H1 (cell line): ENCODE measurements at regions not wholly inside any gene's neighbourhood (a gene's known extent, or its start where the extent isn't known, plus 50 kb on each side); places are given as distances from the start of the nearest gene placed in this dataset.

ENCODE experiments used
- CTCF ChIA-PET: fragments of 300-600 bp; sonication (Branson Sonifier 250); formaldehyde crosslinking; loops from one replicate; lab custom pipeline; 2021; ENCODE audit not compliant: partially characterized antibody; lab: Charles Lee
- POLR2A ChIA-PET: fragments of 300-600 bp; sonication (Branson Sonifier 250); formaldehyde crosslinking; loops from one replicate; lab custom pipeline; 2021; ENCODE audit warnings: inconsistent platforms; ENCODE audit not compliant: partially characterized antibody; lab: Charles Lee
- DNase-seq, 2 experiments: peaks; one replicate each; pipeline versions ENCODE4 v3.0.0 to v3.0.0-alpha.2; 2010 to 2022; ENCODE audit warnings: low spot score in 2 of 2, low read depth in 1 of 2, mixed read lengths in 1 of 2
- FAIRE-seq: peaks from 2 replicates; lab custom pipeline; 2011; peaks lifted over from hg19 to GRCh38; lab: Jason Lieb, UNC
- H2AFZ ChIP-seq: 2 replicates; pipeline ENCODE4 v1.8.1; 2012; ENCODE audit warnings: low read length, inconsistent platforms
- H2AK5ac ChIP-seq: 2 replicates; pipeline ENCODE4 v1.6.1; 2013; ENCODE audit warnings: low read depth, low read length
- H2BK120ac ChIP-seq: replicated peaks from 2 replicates; pipeline ENCODE3; 2013; ENCODE audit warnings: low read depth, low read length, inconsistent platforms
- H2BK12ac ChIP-seq: 2 replicates; pipeline ENCODE4 v1.6.1; 2013; ENCODE audit warnings: low read depth, low read length
- H2BK15ac ChIP-seq: 2 replicates; pipeline ENCODE4 v1.6.1; 2013; ENCODE audit warnings: low read length
- H2BK20ac ChIP-seq: 2 replicates; pipeline ENCODE4 v1.6.1; 2013; ENCODE audit warnings: low read length
- H2BK5ac ChIP-seq: 2 replicates; pipeline ENCODE4 v1.6.1; 2013; ENCODE audit warnings: low read depth, low read length
- H3K14ac ChIP-seq: 2 replicates; pipeline ENCODE4 v1.6.1; 2013; ENCODE audit warnings: inconsistent platforms; ENCODE audit not compliant: insufficient read length
- H3K18ac ChIP-seq: 2 replicates; pipeline ENCODE4 v1.6.1; 2013; ENCODE audit warnings: low read length; ENCODE audit errors: extremely low read depth
- H3K23ac ChIP-seq: 2 replicates; pipeline ENCODE4 v1.6.1; 2013; ENCODE audit warnings: inconsistent platforms; ENCODE audit not compliant: insufficient read length
- H3K23me2 ChIP-seq: 2 replicates; pipeline ENCODE4 v1.6.1; 2013; ENCODE audit warnings: low read depth, low read length
- H3K27ac ChIP-seq: 2 replicates; pipeline ENCODE4 v1.6.1; 2011; ENCODE audit warnings: low read depth, low read length, inconsistent platforms
- H3K27me3 ChIP-seq, 4 experiments: replicated peaks in 1 of 4; 1 replicate in 1 of 4; 2 replicates in 3 of 4; pipeline versions ENCODE4 v1.6.1 to v1.8.1; 2011 to 2013; ENCODE audit warnings: low read length in 3 of 4, mild to moderate bottlenecking in 3 of 4, inconsistent platforms in 2 of 4, mixed read lengths in 2 of 4, moderate library complexity in 1 of 4; ENCODE audit not compliant: control insufficient read depth in 3 of 4, insufficient read depth in 3 of 4; ENCODE audit errors: extremely low read depth in 1 of 4
- H3K36me3 ChIP-seq, 4 experiments: 2 replicates each; pipeline versions ENCODE4 v1.6.1 to v1.8.1; 2011 to 2013; ENCODE audit warnings: mild to moderate bottlenecking in 4 of 4, low read length in 3 of 4, moderate library complexity in 2 of 4, control low read depth in 1 of 4, inconsistent platforms in 1 of 4; ENCODE audit not compliant: insufficient read depth in 4 of 4, control insufficient read depth in 2 of 4
- H3K4ac ChIP-seq: replicated peaks from 2 replicates; pipeline ENCODE3; 2013; ENCODE audit warnings: low read length, low read depth, mixed read lengths, inconsistent platforms; ENCODE audit not compliant: insufficient read length
- H3K4me1 ChIP-seq, 4 experiments: replicated peaks in 1 of 4; 1 replicate in 1 of 4; 2 replicates in 3 of 4; pipeline versions ENCODE4 v1.6.1 to v1.8.1; 2011 to 2013; ENCODE audit warnings: low read length in 3 of 4, inconsistent platforms in 2 of 4, mixed read lengths in 1 of 4; ENCODE audit not compliant: insufficient read depth in 4 of 4, control insufficient read depth in 3 of 4
- H3K4me2 ChIP-seq, 2 experiments: 2 replicates each; pipeline versions ENCODE4 v1.6.1 to v1.8.1; 2011 to 2013; ENCODE audit warnings: low read depth in 2 of 2, low read length in 2 of 2, control low read depth in 1 of 2, inconsistent platforms in 1 of 2, mild to moderate bottlenecking in 1 of 2; ENCODE audit not compliant: insufficient read depth in 1 of 2
- H3K4me3 ChIP-seq, 4 experiments: fragments of 200-600, 300-600 bp in 1 of 4; sonication (generic), shearing (Covaris generic), sonication (Bioruptor Twin) in 1 of 4; 2 replicates each; pipeline versions ENCODE4 v1.5.1 to v1.8.1; 2011 to 2016; ENCODE audit warnings: low read length in 4 of 4, low read depth in 3 of 4, control low read depth in 2 of 4, inconsistent platforms in 2 of 4, mild to moderate bottlenecking in 2 of 4, mixed read lengths in 1 of 4, moderate library complexity in 1 of 4; ENCODE audit not compliant: insufficient read depth in 2 of 4; ENCODE audit errors: extremely low read depth in 1 of 4
- H3K56ac ChIP-seq: replicated peaks from 2 replicates; pipeline ENCODE3; 2013; ENCODE audit warnings: low read depth, mild to moderate bottlenecking, mixed read lengths, low read length, inconsistent platforms; ENCODE audit not compliant: insufficient read length
- H3K79me1 ChIP-seq: 2 replicates; pipeline ENCODE4 v1.6.1; 2013; ENCODE audit warnings: low read depth, low read length, control low read depth
- H3K79me2 ChIP-seq, 2 experiments: 2 replicates each; pipeline versions ENCODE4 v1.6.1 to v1.8.1; 2012 to 2013; ENCODE audit warnings: low read length in 2 of 2, mild to moderate bottlenecking in 2 of 2, inconsistent platforms in 1 of 2; ENCODE audit not compliant: insufficient read depth in 2 of 2, control insufficient read depth in 1 of 2
- H3K9ac ChIP-seq, 4 experiments: replicated peaks in 1 of 4; 1 replicate in 1 of 4; 2 replicates in 3 of 4; pipeline versions ENCODE4 v1.6.1 to v1.8.1; 2011 to 2013; ENCODE audit warnings: low read depth in 3 of 4, low read length in 3 of 4, control low read depth in 2 of 4, mild to moderate bottlenecking in 2 of 4, moderate library complexity in 2 of 4, inconsistent platforms in 1 of 4; ENCODE audit errors: extremely low read depth in 1 of 4
- H3K9me3 ChIP-seq, 2 experiments: 2 replicates each; pipeline versions ENCODE4 v1.6.1 to v1.8.1; 2012 to 2013; ENCODE audit warnings: mild to moderate bottlenecking in 2 of 2, moderate library complexity in 2 of 2, control low read depth in 1 of 2, inconsistent platforms in 1 of 2, low read depth in 1 of 2, low read length in 1 of 2, mixed read lengths in 1 of 2; ENCODE audit not compliant: insufficient read depth in 2 of 2
- H4K20me1 ChIP-seq, 2 experiments: replicated peaks in 1 of 2; 2 replicates each; pipeline versions ENCODE3 to v1.8.1; 2011 to 2013; ENCODE audit warnings: inconsistent platforms in 2 of 2, low read length in 2 of 2, mild to moderate bottlenecking in 1 of 2; ENCODE audit not compliant: insufficient read depth in 2 of 2, control insufficient read depth in 1 of 2
- H4K5ac ChIP-seq: 2 replicates; pipeline ENCODE4 v1.6.1; 2013; ENCODE audit warnings: low read length, low read depth, mixed read lengths, inconsistent platforms; ENCODE audit not compliant: insufficient read length
- H4K8ac ChIP-seq: 2 replicates; pipeline ENCODE4 v1.8.0; 2013; ENCODE audit warnings: mild to moderate bottlenecking, moderate library complexity, low read length, inconsistent platforms; ENCODE audit not compliant: insufficient read depth; ENCODE audit errors: extremely low read depth
- H4K91ac ChIP-seq: replicated peaks from 2 replicates; pipeline ENCODE3; 2013; ENCODE audit warnings: low read length, mixed read lengths, inconsistent platforms; ENCODE audit not compliant: insufficient read length
- CTCF ChIP-seq, 3 experiments: IDR thresholded peaks; 1 replicate in 2 of 3; 2 replicates in 1 of 3; pipeline versions ENCODE4 v1.5.1 to v1.6.1; 2011; ENCODE audit warnings: low read length in 3 of 3, mild to moderate bottlenecking in 3 of 3, inconsistent platforms in 2 of 3, low read depth in 1 of 3, moderate library complexity in 1 of 3; ENCODE audit not compliant: insufficient read depth in 1 of 3; ENCODE audit errors: control extremely low read depth in 1 of 3
- NRF1 ChIP-seq: IDR thresholded peaks from 2 replicates; pipeline ENCODE4 v1.6.1; 2011; ENCODE audit warnings: mild to moderate bottlenecking, low read depth, low read length, improper control_type of control experiment
- RAD21 ChIP-seq, 2 experiments: IDR thresholded peaks in 1 of 2; conservative IDR thresholded peaks in 1 of 2; 2 replicates each; pipeline ENCODE4 v1.6.1; 2011; ENCODE audit warnings: low read depth in 2 of 2, low read length in 2 of 2, improper control_type of control experiment in 1 of 2, inconsistent platforms in 1 of 2, mild to moderate bottlenecking in 1 of 2, moderate library complexity in 1 of 2
- WGBS, 2 experiments: shearing (Covaris generic) in 1 of 2; methylation state at CpG; one replicate each; pipeline versions ENCODE4 v1.1.6 to v1.1.7; 2013 to 2015; ENCODE audit warnings: low lambda C conversion rate in 2 of 2, mixed read lengths in 2 of 2, inconsistent platforms in 1 of 2, low coverage in 1 of 2, missing lambda C conversion rate in 1 of 2; ENCODE audit not compliant: insufficient replicate concordance in 2 of 2, insufficient coverage in 1 of 2, insufficient read length in 1 of 2; ENCODE audit errors: extremely low coverage in 1 of 2, missing lambda C conversion rate in 1 of 2; 5-methylcytosine and 5-hydroxymethylcytosine counted together

GRCh38 chr2:177123048-177123447 is 89.5 kb upstream of the HNRNPA3 start:
- Histone ChIP-seq H3K18ac (no peak overlapping the region), H3K27me3 (no peaks in the 10 kb centered on the region), H3K27ac (no peak overlapping the region), H4K91ac (no peak overlapping the region), H2AK5ac (no peak overlapping the region), H3K9me3 (no peaks in the 10 kb centered on the region), H2BK5ac (no peak overlapping the region), H3K9ac (no peak overlapping the region), H2BK15ac (no peak overlapping the region), H2BK12ac (no peak overlapping the region), H3K23ac (no peak overlapping the region), H3K79me2 (no peaks in the 10 kb centered on the region), H3K23me2 (no peaks in the 10 kb centered on the region), H3K79me1 (no peaks in the 10 kb centered on the region), H2BK20ac (no peak overlapping the region), H3K36me3 (no peaks in the 10 kb centered on the region), H2AFZ (no peak overlapping the region), H4K8ac (no peak overlapping the region), H3K4me3 (no peak overlapping the region), H3K4me2 (no peak overlapping the region), H4K5ac (no peak overlapping the region), H3K4me1 (peaks cover 0 to 3% (median 0%) of the 10 kb centered on the region in 4 experiments; a peak in 1 of 7 replicates), H3K14ac (no peak overlapping the region), H4K20me1 (no peaks in the 10 kb centered on the region), H3K56ac (no peak overlapping the region), H3K4ac (no peak overlapping the region), H2BK120ac (no peak overlapping the region)
- DNase-seq (no peak), FAIRE-seq (no peak)
- WGBS, 2 experiments: 88% methylated on average over 1 of the region's 1 CpG; no CpG with 5 or more reads in 1 of the 2 experiments
- TF ChIP-seq CTCF (IDR thresholded peaks at IDR 0.05; ENCODE audit: control extremely low read depth in 1 of 3, insufficient read depth in 1 of 3, low read depth in 1 of 3, low read length in 3 of 3) (peak in 2 of 3 experiments; percentile 12 to 22; a peak in 2 of 4 replicates), NRF1 (no peak), RAD21 (IDR thresholded peaks at IDR 0.05 in 1 of 2, conservative IDR thresholded peaks at IDR 0.05 in 1 of 2; ENCODE audit: low read depth in 2 of 2, low read length in 2 of 2) (peak; percentile 20 to 50; a peak in 3 of 4 replicates)
- POLR2A ChIA-PET: no interaction called here
- CTCF ChIA-PET: interaction anchor here (0.7 to 1.7 kb wide), 8 partner anchors 9 to 469 kb away, joined by 3 to 7 read pairs (median 4); no protein-coding TSS in a partner anchor
